B cell (primary cell): ENCODE measurements at regions not wholly inside any gene's neighbourhood (a gene's known extent, or its start where the extent isn't known, plus 50 kb on each side); places are given as distances from the start of the nearest gene placed in this dataset.

ENCODE experiments used
- CTCF ChIP-seq: fragments of 200-600 bp; IDR thresholded peaks from one replicate; pipeline ENCODE4 v1.8.0; 2022; ENCODE audit warnings: antibody characterized with exemption, mild to moderate bottlenecking
- EZH2 ChIP-seq: IDR thresholded peaks from 2 replicates; pipeline ENCODE4 v1.6.1; 2012; ENCODE audit warnings: borderline replicate concordance, low read depth, mild to moderate bottlenecking, moderate library complexity, low read length; ENCODE audit not compliant: insufficient read depth, poor library complexity, severe bottlenecking

GRCh38 chr7:45252248-45252647, 94.7 kb downstream of the RAMP3 start:
- TF ChIP-seq CTCF (no peak), EZH2 (no peak)
